H9 (cell line): ENCODE measurements at regions not wholly inside any gene's neighbourhood (a gene's known extent, or its start where the extent isn't known, plus 50 kb on each side); places are given as distances from the start of the nearest gene placed in this dataset.

Source experiments
- DNase-seq: peaks from one replicate; pipeline ENCODE4 v3.0.0-alpha.2; 2017
- H2AFZ ChIP-seq: one replicate; pipeline ENCODE4 v1.6.1; 2013; ENCODE audit warnings: mild to moderate bottlenecking, low read length, control low read depth, moderate library complexity
- H2AK5ac ChIP-seq: 2 replicates; pipeline ENCODE4 v1.6.1; 2013; ENCODE audit warnings: low read length, control low read depth, mixed read lengths; ENCODE audit not compliant: insufficient read length
- H2BK120ac ChIP-seq: one replicate; pipeline ENCODE4 v1.6.1; 2013; ENCODE audit warnings: low read depth, mild to moderate bottlenecking, low read length, control low read depth, inconsistent platforms; ENCODE audit not compliant: poor library complexity, severe bottlenecking
- H2BK12ac ChIP-seq: 2 replicates; pipeline ENCODE4 v1.6.1; 2013; ENCODE audit warnings: low read length, control low read depth, mixed read lengths, low read depth; ENCODE audit not compliant: insufficient read length
- H2BK15ac ChIP-seq: 2 replicates; pipeline ENCODE4 v1.6.1; 2013; ENCODE audit warnings: low read depth, low read length, control low read depth
- H2BK20ac ChIP-seq: one replicate; pipeline ENCODE4 v1.6.1; 2013; ENCODE audit warnings: low read depth, mild to moderate bottlenecking, low read length, control low read depth, inconsistent platforms; ENCODE audit not compliant: poor library complexity, severe bottlenecking
- H2BK5ac ChIP-seq: 2 replicates; pipeline ENCODE4 v1.6.1; 2013; ENCODE audit warnings: low read length, control low read depth, mixed read lengths; ENCODE audit not compliant: insufficient read length
- H3K14ac ChIP-seq: 2 replicates; pipeline ENCODE4 v1.6.1; 2013; ENCODE audit warnings: low read length, control low read depth; ENCODE audit not compliant: insufficient read depth
- H3K18ac ChIP-seq: 2 replicates; pipeline ENCODE4 v1.6.1; 2013; ENCODE audit warnings: low read depth, mild to moderate bottlenecking, mixed read lengths, low read length, control low read depth; ENCODE audit not compliant: insufficient read length
- H3K23ac ChIP-seq: 2 replicates; pipeline ENCODE4 v1.6.1; 2013; ENCODE audit warnings: low read length, control low read depth, mixed read lengths, low read depth; ENCODE audit not compliant: insufficient read length
- H3K23me2 ChIP-seq: 2 replicates; pipeline ENCODE4 v1.6.1; 2013; ENCODE audit warnings: low read depth, mild to moderate bottlenecking, mixed read lengths, low read length, control low read depth; ENCODE audit not compliant: insufficient read length, poor library complexity, severe bottlenecking
- H3K27ac ChIP-seq: 2 replicates; pipeline ENCODE4 v1.5.1; 2013; ENCODE audit warnings: low read length, control low read depth, mixed read lengths, low read depth; ENCODE audit not compliant: insufficient read length
- H3K27me3 ChIP-seq: 2 replicates; pipeline ENCODE4 v1.6.1; 2013; ENCODE audit warnings: low read length, control low read depth, inconsistent platforms; ENCODE audit not compliant: insufficient read depth
- H3K4ac ChIP-seq: 2 replicates; pipeline ENCODE4 v1.6.1; 2013; ENCODE audit warnings: low read depth, mild to moderate bottlenecking, control low read depth, inconsistent platforms, low read length, moderate library complexity
- H3K4me1 ChIP-seq: 2 replicates; pipeline ENCODE4 v1.6.1; 2013; ENCODE audit warnings: low read length, control low read depth, inconsistent platforms; ENCODE audit not compliant: insufficient read depth
- H3K4me2 ChIP-seq: 2 replicates; pipeline ENCODE4 v1.6.1; 2013; ENCODE audit warnings: low read length, control low read depth, mixed read lengths; ENCODE audit not compliant: insufficient read length, insufficient read depth
- H3K56ac ChIP-seq: 2 replicates; pipeline ENCODE4 v1.6.1; 2013; ENCODE audit warnings: low read depth, mild to moderate bottlenecking, mixed read lengths, low read length, control low read depth; ENCODE audit not compliant: insufficient read length
- H3K79me1 ChIP-seq: 2 replicates; pipeline ENCODE4 v1.6.1; 2013; ENCODE audit warnings: low read depth, mild to moderate bottlenecking, moderate library complexity, low read length, control low read depth, inconsistent platforms; ENCODE audit not compliant: insufficient read depth, poor library complexity, severe bottlenecking
- H3K79me2 ChIP-seq: 2 replicates; pipeline ENCODE4 v1.6.1; 2013; ENCODE audit warnings: low read length, control low read depth, inconsistent platforms; ENCODE audit not compliant: insufficient read depth
- H3K9ac ChIP-seq: 2 replicates; pipeline ENCODE4 v1.6.1; 2013; ENCODE audit warnings: low read length, control low read depth, mixed read lengths; ENCODE audit not compliant: insufficient read length; ENCODE audit errors: extremely low read depth
- H3K9me3 ChIP-seq: one replicate; pipeline ENCODE4 v1.6.1; 2013; ENCODE audit warnings: low read depth, low read length, inconsistent platforms; ENCODE audit not compliant: control insufficient read depth
- H3T11ph ChIP-seq: one replicate; pipeline ENCODE4 v1.6.1; 2013; ENCODE audit warnings: mild to moderate bottlenecking, low read length, control low read depth, inconsistent platforms
- H4K20me1 ChIP-seq: one replicate; pipeline ENCODE4 v1.6.1; 2013; ENCODE audit not compliant: control insufficient read depth, insufficient read length, insufficient read depth
- H4K5ac ChIP-seq: 2 replicates; pipeline ENCODE4 v1.6.1; 2013; ENCODE audit warnings: low read depth, mild to moderate bottlenecking, mixed read lengths, low read length, control low read depth; ENCODE audit not compliant: insufficient read length
- H4K8ac ChIP-seq: replicated peaks from 2 replicates; pipeline ENCODE4 v1.6.1; 2013; ENCODE audit warnings: low read length, control low read depth, mixed read lengths, low read depth; ENCODE audit not compliant: insufficient read length
- H4K91ac ChIP-seq: 2 replicates; pipeline ENCODE4 v1.6.1; 2013; ENCODE audit warnings: low read depth, mild to moderate bottlenecking, moderate library complexity, mixed read lengths, low read length, control low read depth; ENCODE audit not compliant: insufficient read length
- H3K27ac Mint-ChIP-seq, 3 experiments: 2 replicates in 2 of 3; 3 replicates in 1 of 3; pipeline ENCODE4 v1.8.0; 2020 to 2021; ENCODE audit warnings: mixed read lengths in 3 of 3, mild to moderate bottlenecking in 1 of 3, moderate library complexity in 1 of 3
- H3K27me3 Mint-ChIP-seq: 2 replicates; pipeline ENCODE4 v1.8.0; 2021; ENCODE audit warnings: low read depth, mild to moderate bottlenecking, moderate library complexity, mixed read lengths
- H3K36me3 Mint-ChIP-seq, 3 experiments: 2 replicates in 2 of 3; 3 replicates in 1 of 3; pipeline ENCODE4 v1.8.0; 2020 to 2021; ENCODE audit warnings: low read depth in 3 of 3, mixed read lengths in 3 of 3; ENCODE audit not compliant: insufficient read depth in 1 of 3
- H3K4me1 Mint-ChIP-seq, 2 experiments: 2 replicates each; pipeline ENCODE4 v1.8.0; 2020; ENCODE audit warnings: mixed read lengths in 2 of 2
- H3K4me3 Mint-ChIP-seq, 2 experiments: 2 replicates in 1 of 2; 3 replicates in 1 of 2; pipeline ENCODE4 v1.8.0; 2020 to 2021; ENCODE audit warnings: mild to moderate bottlenecking in 2 of 2, mixed read lengths in 2 of 2, moderate library complexity in 1 of 2
- H3K9me3 Mint-ChIP-seq, 2 experiments: 2 replicates in 1 of 2; 3 replicates in 1 of 2; pipeline ENCODE4 v1.8.0; 2020; ENCODE audit warnings: mild to moderate bottlenecking in 2 of 2, mixed read lengths in 2 of 2, moderate library complexity in 1 of 2
- CTCF ChIP-seq: fragments of 200-600 bp; sonication (generic); conservative IDR thresholded peaks from 3 replicates; pipeline ENCODE4 v1.8.0; 2021; ENCODE audit warnings: antibody characterized with exemption, mild to moderate bottlenecking
- WGBS: extraction: QIAGEN DNeasy Blood & Tissue Kit; methylation state at CpG from one replicate; pipeline ENCODE4 v1.1.7; 2013; ENCODE audit warnings: missing lambda C conversion rate, low lambda C conversion rate, mixed read lengths; ENCODE audit not compliant: insufficient read length; ENCODE audit errors: extremely low coverage; 5-methylcytosine and 5-hydroxymethylcytosine counted together

- H2BK120ac ChIP-seq = no peak overlapping the region
- H3K4me3 Mint-ChIP-seq = no peak overlapping the region
- H3K18ac ChIP-seq = no peak overlapping the region
- no peak overlapping the region for H3K27ac Mint-ChIP-seq
- H3K27me3 ChIP-seq = no peaks in the 10 kb centered on the region
- peaks cover 16 to 22% of the 10 kb centered on the region in 2 experiments for H3K4me1 Mint-ChIP-seq
- no peaks in the 10 kb centered on the region for H3K79me1 ChIP-seq
- no peak overlapping the region for H3K4ac ChIP-seq
- H4K91ac ChIP-seq = no peak overlapping the region
- no peak overlapping the region for H2BK12ac ChIP-seq
- DNase-seq = no peak
- no peak overlapping the region for H2AFZ ChIP-seq
- H3K23me2 ChIP-seq = no peaks in the 10 kb centered on the region
- no peak for TF ChIP-seq CTCF
- H3K79me2 ChIP-seq = no peaks in the 10 kb centered on the region
- H3K4me2 ChIP-seq = no peak overlapping the region
- WGBS = no CpG with 5 or more reads among the region's 8 CpGs
- no peak overlapping the region for H2BK5ac ChIP-seq
- H3K36me3 Mint-ChIP-seq = no peaks in the 10 kb centered on the region; a peak in 1 of 7 replicates
- no peaks in the 10 kb centered on the region for H3K4me1 ChIP-seq
- no peak overlapping the region; the same call in 1 of the 2 replicates for H3K14ac ChIP-seq
- H3K27ac ChIP-seq = no peak overlapping the region
- no peak overlapping the region for H3K23ac ChIP-seq
- peaks cover 2% of the 10 kb centered on the region; the same call in 1 of the 2 replicates for H3K27me3 Mint-ChIP-seq
- no peak overlapping the region for H4K8ac ChIP-seq
- no peak overlapping the region for H3K56ac ChIP-seq
- no peaks in the 10 kb centered on the region for H4K20me1 ChIP-seq
- no peak overlapping the region for H3T11ph ChIP-seq
- no peaks in the 10 kb centered on the region for H3K9me3 ChIP-seq
- no peak overlapping the region for H2AK5ac ChIP-seq
- H2BK15ac ChIP-seq = no peak overlapping the region
- H3K9me3 Mint-ChIP-seq = no peaks in the 10 kb centered on the region
- H3K9ac ChIP-seq = no peak overlapping the region
- no peak overlapping the region for H2BK20ac ChIP-seq
- H4K5ac ChIP-seq = no peak overlapping the region
Observed at GRCh38 chr5:54746346-54746745, 228.8 kb downstream of the SNX18 start.
